GM12892 (cell line): ENCODE measurements at regions not wholly inside any gene's neighbourhood (a gene's known extent, or its start where the extent isn't known, plus 50 kb on each side); places are given as distances from the start of the nearest gene placed in this dataset.

Source experiments
- POLR2A ChIP-seq: IDR thresholded peaks from 2 replicates; pipeline ENCODE4 v1.6.1; 2011; ENCODE audit warnings: low read depth, low read length, control low read depth
- POLR2AphosphoS5 ChIP-seq: IDR thresholded peaks from 2 replicates; pipeline ENCODE4 v1.6.1; 2011; ENCODE audit warnings: low read depth, low read length, control low read depth

DNA sequence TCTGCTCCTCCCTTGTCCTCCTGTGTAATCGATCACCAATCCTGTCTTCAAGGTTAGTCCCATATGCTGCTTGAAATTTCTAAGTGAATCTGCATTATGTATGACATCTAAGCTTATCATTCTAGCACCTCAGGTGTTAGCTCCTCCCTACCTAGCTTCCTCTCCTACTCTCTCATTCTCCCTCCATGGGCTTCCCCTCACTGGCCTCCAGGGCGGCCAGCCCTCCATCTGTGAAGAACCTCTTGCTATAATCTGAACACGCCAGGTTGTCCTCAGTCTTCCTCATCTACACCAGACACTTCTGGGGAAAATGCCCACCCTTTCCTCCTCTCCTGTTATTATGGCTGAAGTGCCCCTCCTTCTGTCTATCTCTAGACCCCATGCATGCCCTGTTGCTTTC is 599.3 kb upstream of the KLF4 start:
- TF ChIP-seq POLR2A (no peak), POLR2AphosphoS5 (no peak)
